ENCODE measurements at regions not wholly inside any gene's neighbourhood (a gene's known extent, or its start where the extent isn't known, plus 50 kb on each side); places are given as distances from the start of the nearest gene placed in this dataset.

DNA sequence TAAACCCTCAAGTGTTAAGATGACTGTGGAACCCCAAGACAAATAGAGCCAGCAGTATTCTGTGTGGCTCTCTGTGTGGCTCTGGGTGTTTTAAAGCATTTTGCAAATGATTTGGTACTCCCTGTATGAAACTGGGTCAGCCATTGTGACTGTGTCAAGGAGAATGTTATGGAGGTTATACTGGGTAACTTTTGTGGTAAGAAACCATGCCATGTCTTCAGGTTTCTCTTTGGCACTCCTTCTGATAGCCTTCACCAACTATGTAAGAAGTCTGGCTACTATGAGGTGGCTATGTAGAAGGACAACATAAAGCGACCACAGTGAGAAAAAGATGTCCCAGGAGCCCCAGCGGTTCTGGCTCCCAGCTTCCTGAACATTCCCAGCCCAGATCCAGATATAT is 226.6 kb upstream of the RHOBTB1 start:
- TF ChIP-seq SPI1 (IDR thresholded peaks at IDR 0.05; ENCODE audit: low read depth, low read length) (no peak), POLR2AphosphoS5 (IDR thresholded peaks at IDR 0.05; ENCODE audit: low read depth, low read length) (no peak), POU2F2 (IDR thresholded peaks at IDR 0.05; ENCODE audit: low read depth, low read length) (no peak), POLR2A (IDR thresholded peaks at IDR 0.05; ENCODE audit: low read depth, low read length) (no peak), TAF1 (IDR thresholded peaks at IDR 0.05; ENCODE audit: low read depth, low read length) (no peak)
- FAIRE-seq (no peak), DNase-seq (ENCODE audit: insufficient read length, low spot score) (no peak)

DNA sequence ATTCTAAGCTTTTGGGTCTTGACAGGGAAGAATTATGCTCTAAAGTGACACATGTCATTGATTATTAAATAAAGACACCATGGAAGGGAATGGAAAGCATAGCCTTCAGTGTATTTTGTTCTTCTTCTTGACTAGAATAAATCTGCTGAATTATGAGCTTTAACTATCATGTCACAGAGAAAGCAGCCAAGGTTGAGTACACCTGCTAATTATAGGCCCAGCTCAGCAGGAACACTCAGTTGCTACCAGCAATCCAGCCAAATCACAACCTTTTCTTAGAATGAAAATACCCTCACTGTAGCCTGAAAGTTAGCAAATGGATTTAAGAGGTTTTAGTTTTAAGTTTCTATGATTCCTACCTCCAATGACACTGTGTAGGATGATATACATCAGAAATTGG is 225.3 kb upstream of the RHOBTB1 start:
- no peak for FAIRE-seq
- TF ChIP-seq POLR2AphosphoS5 (IDR thresholded peaks at IDR 0.05; ENCODE audit: low read depth, low read length) (no peak), TAF1 (IDR thresholded peaks at IDR 0.05; ENCODE audit: low read depth, low read length) (no peak), PAX5 (IDR thresholded peaks at IDR 0.05; ENCODE audit: insufficient read depth, low read length, severe bottlenecking) (no peak), SPI1 (IDR thresholded peaks at IDR 0.05; ENCODE audit: low read depth, low read length) (no peak), POU2F2 (IDR thresholded peaks at IDR 0.05; ENCODE audit: low read depth, low read length) (no peak), POLR2A (IDR thresholded peaks at IDR 0.05; ENCODE audit: low read depth, low read length) (no peak)

DNA sequence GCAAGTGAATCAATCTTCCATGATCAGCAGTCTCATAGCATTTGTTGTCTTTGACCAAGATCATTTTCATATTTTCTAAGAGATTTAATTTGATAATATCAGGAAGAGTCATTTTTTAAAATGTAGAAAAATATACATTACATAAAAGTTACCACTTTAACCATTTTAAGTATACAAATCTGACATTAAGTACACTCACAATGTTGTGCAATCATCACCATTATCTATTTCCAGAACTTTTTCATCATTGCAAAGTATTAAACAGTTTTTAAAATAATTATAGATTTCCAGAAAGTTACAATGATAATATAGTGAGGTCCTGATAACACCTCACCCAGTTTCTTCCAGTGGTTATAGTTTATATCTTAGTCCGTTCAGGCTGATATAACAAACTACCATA is 222.5 kb upstream of the RHOBTB1 start:
- FAIRE-seq, result no peak
- no peak for DNase-seq (ENCODE audit: insufficient read length, low spot score)
- TF ChIP-seq POLR2A (IDR thresholded peaks at IDR 0.05; ENCODE audit: low read depth, low read length) (no peak), SPI1 (IDR thresholded peaks at IDR 0.05; ENCODE audit: low read depth, low read length) (no peak), PAX5 (IDR thresholded peaks at IDR 0.05; ENCODE audit: insufficient read depth, low read length, severe bottlenecking) (no peak), POU2F2 (IDR thresholded peaks at IDR 0.05; ENCODE audit: low read depth, low read length) (no peak), TAF1 (IDR thresholded peaks at IDR 0.05; ENCODE audit: low read depth, low read length) (no peak), POLR2AphosphoS5 (IDR thresholded peaks at IDR 0.05; ENCODE audit: low read depth, low read length) (no peak)

More for the DNA sequence above, 225.3 kb upstream of the RHOBTB1 start:
- DNase-seq (ENCODE audit: insufficient read length, low spot score), result no peak

DNA sequence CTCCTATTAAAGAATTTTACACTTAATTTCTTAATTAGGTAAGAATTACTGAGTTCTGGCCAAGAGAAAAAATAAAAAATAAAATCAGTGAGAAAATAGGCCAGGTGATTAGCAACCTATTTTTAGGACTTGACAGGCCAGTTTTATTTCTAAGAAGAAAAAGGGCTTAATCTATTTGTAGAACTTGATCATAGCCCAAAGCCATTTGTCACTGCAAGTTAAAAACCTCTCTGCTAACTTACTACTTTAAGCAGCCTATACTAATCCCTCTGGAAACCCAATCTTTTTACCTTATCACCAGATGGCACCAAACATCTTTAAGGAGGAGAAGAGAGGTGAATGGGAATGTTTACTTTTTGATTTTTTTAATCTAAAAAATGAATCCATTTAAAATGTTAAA is 222.1 kb upstream of the RHOBTB1 start:
- no peak for TF ChIP-seq TAF1 (IDR thresholded peaks at IDR 0.05; ENCODE audit: low read depth, low read length)
- TF ChIP-seq SPI1 (IDR thresholded peaks at IDR 0.05; ENCODE audit: low read depth, low read length), result no peak
- no peak for TF ChIP-seq PAX5 (IDR thresholded peaks at IDR 0.05; ENCODE audit: insufficient read depth, low read length, severe bottlenecking)
- TF ChIP-seq POU2F2 (IDR thresholded peaks at IDR 0.05; ENCODE audit: low read depth, low read length), result no peak
- TF ChIP-seq POLR2AphosphoS5 (IDR thresholded peaks at IDR 0.05; ENCODE audit: low read depth, low read length), result no peak
- TF ChIP-seq POLR2A (IDR thresholded peaks at IDR 0.05; ENCODE audit: low read depth, low read length), result no peak
- no peak for DNase-seq (ENCODE audit: insufficient read length, low spot score)
- FAIRE-seq, result no peak

DNA sequence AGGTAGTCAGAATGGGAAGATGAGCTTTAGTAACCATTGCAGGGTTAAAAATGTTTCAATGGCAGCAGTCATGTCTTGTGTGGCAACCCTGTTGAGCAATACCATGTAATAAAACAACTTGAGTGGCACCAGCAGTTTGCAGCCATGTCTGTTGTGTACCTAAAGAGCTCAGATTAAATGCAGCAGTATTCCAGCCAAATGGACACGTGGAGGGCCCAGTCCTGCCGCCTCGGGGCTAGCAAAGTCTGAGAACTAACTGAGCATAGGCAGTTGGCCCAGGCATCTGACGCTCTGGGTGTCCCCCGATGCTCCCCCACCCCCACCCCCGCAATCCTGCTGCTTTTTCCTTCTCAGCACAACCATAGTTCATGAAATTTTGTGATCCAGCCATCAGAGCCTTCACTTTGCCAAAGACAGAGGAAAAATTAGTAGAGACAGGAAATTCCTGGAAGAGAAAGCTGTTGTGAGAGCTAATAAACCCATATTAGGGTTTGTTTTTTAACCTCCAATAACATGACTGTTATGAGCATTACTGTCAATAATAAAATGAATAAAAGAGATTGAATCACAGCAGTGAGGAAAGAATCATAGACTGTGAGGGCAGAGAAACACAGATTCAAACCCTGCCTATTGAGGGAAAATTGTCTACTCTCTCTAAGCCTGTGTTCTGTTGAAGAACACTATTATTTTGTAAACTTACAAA is 220.6 kb upstream of the RHOBTB1 start:
- FAIRE-seq (no peak), DNase-seq (ENCODE audit: insufficient read length, low spot score) (no peak)
- TF ChIP-seq PAX5 (IDR thresholded peaks at IDR 0.05; ENCODE audit: insufficient read depth, low read length, severe bottlenecking) (no peak), POLR2A (IDR thresholded peaks at IDR 0.05; ENCODE audit: low read depth, low read length) (no peak), POLR2AphosphoS5 (IDR thresholded peaks at IDR 0.05; ENCODE audit: low read depth, low read length) (no peak), TAF1 (IDR thresholded peaks at IDR 0.05; ENCODE audit: low read depth, low read length) (no peak), POU2F2 (IDR thresholded peaks at IDR 0.05; ENCODE audit: low read depth, low read length) (no peak), SPI1 (IDR thresholded peaks at IDR 0.05; ENCODE audit: low read depth, low read length) (no peak)

DNA sequence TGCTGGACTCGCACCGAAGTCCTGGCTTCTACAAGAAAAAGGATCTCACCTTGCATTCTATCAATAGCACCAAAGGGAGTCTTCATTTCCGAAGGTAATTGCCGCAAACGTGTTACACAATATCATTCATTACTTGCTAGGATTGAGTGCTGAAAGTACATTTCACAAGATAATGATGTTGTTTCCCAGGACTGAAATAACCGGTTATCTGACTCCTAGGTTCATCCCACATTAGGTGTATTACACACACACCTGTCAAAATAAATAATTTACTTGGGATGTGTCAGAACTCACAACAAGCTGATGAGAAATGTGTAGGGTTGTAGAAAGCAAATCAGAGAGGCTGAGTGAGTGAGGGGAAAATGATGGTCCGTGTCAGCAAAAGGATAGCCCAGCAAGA is 219.4 kb upstream of the RHOBTB1 start:
- no peak for FAIRE-seq
- TF ChIP-seq POLR2AphosphoS5 (IDR thresholded peaks at IDR 0.05; ENCODE audit: low read depth, low read length), result no peak
- no peak for TF ChIP-seq SPI1 (IDR thresholded peaks at IDR 0.05; ENCODE audit: low read depth, low read length)
- TF ChIP-seq PAX5 (IDR thresholded peaks at IDR 0.05; ENCODE audit: insufficient read depth, low read length, severe bottlenecking), result no peak
- DNase-seq (ENCODE audit: insufficient read length, low spot score), result no peak

DNA sequence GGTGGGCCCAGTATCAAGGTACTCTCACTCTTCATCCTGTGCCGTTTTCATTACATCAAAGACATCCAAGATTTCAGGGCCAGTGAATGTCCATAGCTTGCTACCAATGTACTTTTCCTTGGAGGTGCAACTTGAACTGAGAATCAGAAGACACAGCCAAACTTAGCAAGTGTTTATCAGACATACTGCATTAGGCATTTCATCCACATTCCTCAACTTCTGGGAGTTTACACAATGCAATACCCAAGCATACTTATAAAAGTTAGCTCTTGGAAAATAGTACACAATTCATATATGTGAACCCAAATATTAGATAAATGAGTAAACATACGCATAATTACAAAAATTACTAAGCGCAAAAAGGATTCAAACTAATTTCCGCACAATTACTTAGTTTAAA is 216.3 kb upstream of the RHOBTB1 start:
- TF ChIP-seq POLR2AphosphoS5 (IDR thresholded peaks at IDR 0.05; ENCODE audit: low read depth, low read length) (no peak), POLR2A (IDR thresholded peaks at IDR 0.05; ENCODE audit: low read depth, low read length) (no peak), TAF1 (IDR thresholded peaks at IDR 0.05; ENCODE audit: low read depth, low read length) (no peak), PAX5 (IDR thresholded peaks at IDR 0.05; ENCODE audit: insufficient read depth, low read length, severe bottlenecking) (no peak), SPI1 (IDR thresholded peaks at IDR 0.05; ENCODE audit: low read depth, low read length) (no peak), POU2F2 (IDR thresholded peaks at IDR 0.05; ENCODE audit: low read depth, low read length) (no peak)
- FAIRE-seq (no peak), DNase-seq (ENCODE audit: insufficient read length, low spot score) (no peak)

DNA sequence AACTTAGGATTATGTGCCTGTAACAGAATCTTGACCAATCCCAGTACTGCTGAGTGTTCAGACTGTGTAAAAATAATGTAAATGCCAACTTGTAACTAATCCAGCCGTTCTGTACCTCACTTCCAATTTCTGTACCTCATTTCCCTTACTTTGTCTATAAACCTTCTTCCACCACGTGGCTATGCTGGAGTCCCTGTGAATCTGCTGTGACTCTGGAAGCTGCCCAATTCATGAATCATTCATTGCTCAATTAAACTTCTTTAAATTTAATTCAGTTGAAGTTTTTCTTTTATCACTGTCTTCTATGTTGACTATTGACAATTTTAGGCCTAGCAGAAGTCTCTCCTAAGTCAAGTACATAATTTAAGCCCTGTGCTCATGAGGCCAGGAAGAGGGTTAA is 215.3 kb upstream of the RHOBTB1 start:
- no peak for TF ChIP-seq POLR2A (IDR thresholded peaks at IDR 0.05; ENCODE audit: low read depth, low read length)
- TF ChIP-seq POLR2AphosphoS5 (IDR thresholded peaks at IDR 0.05; ENCODE audit: low read depth, low read length), result no peak
- TF ChIP-seq PAX5 (IDR thresholded peaks at IDR 0.05; ENCODE audit: insufficient read depth, low read length, severe bottlenecking), result no peak
- TF ChIP-seq SPI1 (IDR thresholded peaks at IDR 0.05; ENCODE audit: low read depth, low read length), result no peak
- no peak for TF ChIP-seq TAF1 (IDR thresholded peaks at IDR 0.05; ENCODE audit: low read depth, low read length)
- TF ChIP-seq POU2F2 (IDR thresholded peaks at IDR 0.05; ENCODE audit: low read depth, low read length), result no peak
- DNase-seq (ENCODE audit: insufficient read length, low spot score) (no peak), FAIRE-seq (no peak)

DNA sequence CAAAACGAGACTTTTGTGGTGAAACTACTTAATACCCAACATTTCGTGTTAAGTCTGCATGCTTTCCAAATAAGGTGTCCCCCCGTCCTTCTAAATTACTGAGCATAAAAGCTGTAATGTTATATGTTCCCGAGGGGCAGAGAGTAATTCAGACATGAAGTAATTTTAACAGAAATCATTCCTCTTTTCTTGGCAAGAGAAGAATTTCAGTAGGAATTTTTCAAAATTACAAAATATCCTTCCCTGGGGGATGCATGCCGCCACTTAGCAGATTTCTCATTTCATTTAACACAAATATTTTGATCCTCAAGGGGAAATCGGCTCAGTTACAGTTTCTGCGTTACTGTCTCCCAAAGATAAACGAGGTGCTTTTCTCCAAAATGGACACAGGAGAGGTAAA is 213.2 kb upstream of the RHOBTB1 start:
- DNase-seq (ENCODE audit: insufficient read length, low spot score) (no peak), FAIRE-seq (no peak)
- no peak for TF ChIP-seq PAX5 (IDR thresholded peaks at IDR 0.05; ENCODE audit: insufficient read depth, low read length, severe bottlenecking)
- TF ChIP-seq POLR2AphosphoS5 (IDR thresholded peaks at IDR 0.05; ENCODE audit: low read depth, low read length), result no peak
- no peak for TF ChIP-seq SPI1 (IDR thresholded peaks at IDR 0.05; ENCODE audit: low read depth, low read length)
- no peak for TF ChIP-seq POU2F2 (IDR thresholded peaks at IDR 0.05; ENCODE audit: low read depth, low read length)
- no peak for TF ChIP-seq TAF1 (IDR thresholded peaks at IDR 0.05; ENCODE audit: low read depth, low read length)
- TF ChIP-seq POLR2A (IDR thresholded peaks at IDR 0.05; ENCODE audit: low read depth, low read length), result no peak

DNA sequence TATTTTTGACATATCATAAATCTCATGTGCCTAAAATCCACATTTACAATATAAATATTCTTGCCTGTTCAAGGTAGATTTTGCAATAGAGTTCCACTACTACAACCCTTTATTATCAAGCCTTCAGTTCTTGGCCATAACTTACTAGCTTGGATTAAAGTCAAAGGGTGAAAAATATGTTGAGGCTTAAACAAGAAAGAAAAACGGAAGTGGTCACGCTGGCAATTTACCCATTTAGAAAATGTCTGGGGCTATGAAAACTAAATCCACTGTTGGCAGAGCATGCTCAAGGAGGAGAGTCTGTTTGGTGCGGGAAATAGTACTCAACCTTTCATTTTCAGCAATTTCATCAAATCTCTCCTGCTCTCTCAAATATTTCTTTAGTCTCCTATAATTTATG is 209.8 kb upstream of the RHOBTB1 start:
- FAIRE-seq (no peak), DNase-seq (ENCODE audit: insufficient read length, low spot score) (no peak)

More for the DNA sequence above, 209.8 kb upstream of the RHOBTB1 start:
- no peak for TF ChIP-seq POLR2A (IDR thresholded peaks at IDR 0.05; ENCODE audit: low read depth, low read length)
- TF ChIP-seq POU2F2 (IDR thresholded peaks at IDR 0.05; ENCODE audit: low read depth, low read length), result no peak
- no peak for TF ChIP-seq SPI1 (IDR thresholded peaks at IDR 0.05; ENCODE audit: low read depth, low read length)
